Activated CD4-positive, alpha-beta T cell treated with anti-CD3 and anti-CD28 coated beads, Interleukin-2, Interleukin-6, amounts not matched to agents 100 ng/mL and 50 ng/mL, durations not matched to agents 16 hours and 8 hours (primary cell): ENCODE measurements at regions not wholly inside any gene's neighbourhood (a gene's known extent, or its start where the extent isn't known, plus 50 kb on each side); places are given as distances from the start of the nearest gene placed in this dataset.
"Not testable (repeated sequence)": the region's sequence is repeated elsewhere in the genome, so short reads cannot be mapped to it uniquely, and the experiment has no call there.

Experiments
- DNase-seq: peaks from one replicate; pipeline ENCODE4 v3.0.0-alpha.2; 2020

- DNase-seq, result no peak
Measured at GRCh38 chr12:37666069-37666781, 650.3 kb upstream of the ALG10B start.

- DNase-seq, result not testable (repeated sequence)
Measured at GRCh38 chr12:37668557-37668956, 648.0 kb upstream of the ALG10B start.

DNA sequence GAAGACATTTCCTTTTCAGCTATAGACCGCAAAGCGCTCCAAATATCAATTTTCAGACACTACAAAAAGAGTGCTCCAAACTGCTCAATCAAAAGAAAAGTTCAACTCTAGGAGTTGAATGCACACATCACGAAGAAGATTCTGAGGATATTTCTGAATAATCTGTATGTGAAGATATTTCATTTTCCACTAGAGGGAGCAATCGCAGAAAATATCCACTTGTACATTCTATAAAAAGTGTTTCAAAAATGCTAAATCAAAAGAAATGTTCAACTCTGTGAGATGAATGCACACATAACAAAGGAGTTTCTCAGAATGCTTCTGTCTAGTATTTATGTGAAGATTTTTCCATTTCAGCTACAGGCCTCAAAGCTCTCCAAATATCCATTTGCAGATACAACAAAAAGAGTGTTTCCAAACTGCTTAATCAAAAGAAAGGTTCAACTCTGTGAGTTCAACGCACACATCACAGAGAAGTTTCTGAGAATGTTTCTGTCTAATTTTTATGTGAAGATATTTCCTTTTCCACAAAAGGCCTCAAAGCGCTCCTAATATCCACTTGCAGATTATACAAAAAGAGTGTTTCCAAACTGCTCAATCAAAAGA, 643.8 kb upstream of the ALG10B start:
- peak; percentile 0 for DNase-seq

GRCh38 chr12:37720846-37721245, 595.7 kb upstream of the ALG10B start:
- no peak for DNase-seq

- no peak for DNase-seq
Measured at GRCh38 chr12:37733856-37734255, 582.7 kb upstream of the ALG10B start.
